Suppressor macrophage treated with lipopolysaccharide for 1 hour (primary cell): ENCODE measurements at regions not wholly inside any gene's neighbourhood (a gene's known extent, or its start where the extent isn't known, plus 50 kb on each side); places are given as distances from the start of the nearest gene placed in this dataset.
"Not testable (repeated sequence)": the region's sequence is repeated elsewhere in the genome, so short reads cannot be mapped to it uniquely, and the experiment has no call there.

ENCODE experiments used
- DNase-seq, 3 donors: peaks; one replicate each; pipeline ENCODE4 v3.0.0-alpha.2; 2020 to 2022

GRCh38 chr11:86861810-86862209 is 61.5 kb downstream of the PRSS23 start:
- DNase-seq: no peak

DNA sequence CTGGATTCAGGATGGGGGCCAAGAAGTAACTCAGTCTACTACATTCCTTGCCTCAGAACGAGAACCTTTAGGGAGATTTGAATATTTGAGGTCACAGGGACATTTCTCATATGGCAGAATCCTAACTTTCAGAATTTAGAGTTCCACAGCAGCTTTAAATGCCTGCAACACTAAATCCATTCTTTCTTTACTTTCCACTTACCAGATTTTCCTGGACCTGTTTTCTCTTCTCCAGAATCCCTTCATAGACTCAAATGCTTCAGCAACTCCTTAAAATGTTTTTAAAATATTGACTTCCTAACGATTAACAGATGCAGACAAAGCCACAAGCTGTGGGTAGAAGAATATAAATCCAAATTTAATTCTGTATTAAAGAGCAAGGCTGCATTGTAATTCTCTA is 63.1 kb downstream of the PRSS23 start:
- no peak for DNase-seq

GRCh38 chr11:86865436-86865835 is 65.1 kb downstream of the PRSS23 start:
- DNase-seq: no peak

- no peak for DNase-seq
These were observed 69.2 kb downstream of the PRSS23 start for GRCh38 chr11:86869531-86869930.

GRCh38 chr11:86869966-86870570 is 69.7 kb downstream of the PRSS23 start:
- DNase-seq: peak; percentile 50 to 73 (median 63)

DNA sequence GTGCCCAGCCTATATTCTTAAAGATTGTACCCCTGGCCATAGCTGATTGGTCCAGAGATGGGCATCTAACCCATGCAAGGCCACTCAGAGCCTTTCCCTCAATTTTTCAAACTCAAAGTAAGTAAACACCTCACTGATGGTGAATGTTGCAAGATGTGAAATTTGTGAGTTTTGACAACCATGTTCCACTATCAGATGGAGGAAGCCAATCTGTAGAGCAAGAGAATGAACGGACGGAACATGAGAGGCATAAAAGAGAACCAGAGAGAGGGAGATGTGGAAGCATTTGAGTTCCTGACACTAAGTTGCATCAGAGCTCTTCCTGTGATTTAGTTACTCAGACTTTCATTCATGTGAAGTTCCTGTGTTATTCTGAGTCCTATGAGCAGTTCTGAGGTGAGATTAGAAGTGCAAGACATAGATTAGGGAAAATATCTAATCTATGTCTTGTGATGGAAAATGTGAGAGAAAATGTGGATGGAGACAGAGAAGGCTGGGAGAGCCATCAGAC is 73.3 kb downstream of the PRSS23 start:
- peak in 1 of 3 donors; percentile 16 for DNase-seq

DNA sequence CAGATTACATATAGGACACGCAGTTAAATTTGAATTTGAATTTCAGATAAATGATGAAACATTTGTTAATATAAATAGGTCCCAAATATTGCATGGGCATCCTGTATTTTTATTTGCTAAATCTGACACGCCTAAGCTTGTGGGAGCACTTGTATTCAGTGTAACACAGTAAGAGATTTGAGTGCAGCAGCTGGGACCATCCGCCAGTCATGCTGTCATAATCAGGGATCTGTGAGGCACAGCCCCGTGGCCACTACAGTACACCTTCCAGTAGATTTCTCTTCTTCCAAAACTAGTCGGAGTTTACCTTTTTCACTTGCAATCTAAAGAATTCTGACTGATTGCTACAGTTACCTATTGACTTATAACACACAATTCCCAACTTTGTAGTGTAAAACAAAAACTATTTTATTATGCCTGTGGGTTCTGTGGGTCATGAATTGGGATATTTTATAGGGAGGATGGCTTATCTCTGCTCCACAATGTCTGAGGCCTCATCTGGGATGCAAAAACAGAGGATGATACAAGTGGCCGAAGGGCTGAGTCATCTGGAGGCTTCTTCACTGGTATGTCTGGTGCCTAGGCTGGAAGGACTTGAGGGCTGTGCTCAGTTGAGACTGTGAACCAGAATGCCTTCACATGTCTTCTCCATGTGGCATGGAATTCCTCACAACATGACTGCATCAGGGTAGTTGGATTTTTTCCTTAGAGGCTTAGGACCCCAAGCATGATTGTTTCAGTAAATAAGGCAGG is 74.1 kb downstream of the PRSS23 start:
- no peak for DNase-seq

DNA sequence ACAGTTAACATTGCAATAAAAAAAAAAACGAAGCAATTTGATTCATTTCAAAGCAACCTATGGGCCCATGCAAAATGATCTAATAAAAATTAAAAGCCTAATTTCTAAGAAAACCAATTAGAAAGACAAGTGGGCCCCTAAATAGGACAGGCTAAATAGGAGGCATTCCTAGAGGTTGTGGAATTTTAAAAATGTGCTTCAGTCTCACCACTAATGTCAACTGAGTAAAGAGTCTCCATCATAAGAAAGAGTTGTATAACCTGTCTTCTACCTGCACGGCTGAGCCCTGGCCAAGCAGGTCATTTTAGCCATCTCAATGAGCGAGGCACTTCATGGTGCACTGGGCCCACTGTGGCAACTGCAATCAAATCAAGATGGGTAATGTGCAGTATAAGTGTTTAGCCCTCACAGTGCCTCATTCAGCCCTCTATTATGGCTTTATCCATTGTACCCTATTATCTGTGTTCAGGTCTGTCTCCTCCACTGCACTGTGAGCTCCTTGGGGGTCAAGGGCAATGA is 76.4 kb downstream of the PRSS23 start:
- no peak for DNase-seq

DNA sequence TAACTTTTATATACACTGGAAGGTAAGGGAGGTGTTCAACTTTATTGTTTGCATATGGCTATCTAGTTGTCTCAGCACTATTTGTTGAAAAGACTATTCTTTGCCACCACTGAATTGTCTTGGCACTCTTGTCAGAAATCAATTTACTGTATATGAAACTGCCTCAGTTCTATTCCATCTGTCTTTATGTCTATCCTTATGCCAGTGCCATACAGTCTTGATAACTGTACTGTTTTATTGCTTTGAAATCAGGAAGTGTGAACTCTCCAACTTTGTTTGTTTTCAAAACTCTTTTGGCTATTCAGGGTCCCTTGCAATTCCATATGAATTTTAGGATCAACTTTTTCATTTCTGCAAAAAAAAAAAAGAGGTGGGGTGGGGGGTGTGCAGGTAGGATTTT is 77.2 kb downstream of the PRSS23 start:
- no peak for DNase-seq

DNA sequence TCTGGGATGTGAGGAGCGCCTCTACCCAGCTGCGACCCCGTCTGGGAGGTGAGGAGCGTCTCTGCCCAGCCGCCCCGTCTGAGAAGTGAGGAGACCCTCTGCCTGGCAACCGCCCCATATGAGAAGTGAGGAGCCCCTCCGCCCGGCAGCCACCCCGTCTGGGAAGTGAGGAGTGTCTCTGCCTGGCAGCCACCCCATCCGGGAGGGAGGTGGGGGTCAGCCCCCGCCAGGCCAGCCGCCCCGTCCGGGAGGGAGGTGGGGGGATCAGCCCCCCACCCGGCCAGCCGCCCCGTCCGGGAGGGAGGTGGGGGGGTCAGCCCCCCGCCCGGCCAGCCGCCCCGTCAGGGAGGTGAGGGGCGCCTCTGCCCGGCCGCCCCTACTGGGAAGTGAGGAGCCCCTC is 76.0 kb downstream of the FZD4 start:
- not testable (repeated sequence) for DNase-seq

GRCh38 chr11:86885311-86885710 is 69.9 kb downstream of the FZD4 start:
- no peak for DNase-seq

DNA sequence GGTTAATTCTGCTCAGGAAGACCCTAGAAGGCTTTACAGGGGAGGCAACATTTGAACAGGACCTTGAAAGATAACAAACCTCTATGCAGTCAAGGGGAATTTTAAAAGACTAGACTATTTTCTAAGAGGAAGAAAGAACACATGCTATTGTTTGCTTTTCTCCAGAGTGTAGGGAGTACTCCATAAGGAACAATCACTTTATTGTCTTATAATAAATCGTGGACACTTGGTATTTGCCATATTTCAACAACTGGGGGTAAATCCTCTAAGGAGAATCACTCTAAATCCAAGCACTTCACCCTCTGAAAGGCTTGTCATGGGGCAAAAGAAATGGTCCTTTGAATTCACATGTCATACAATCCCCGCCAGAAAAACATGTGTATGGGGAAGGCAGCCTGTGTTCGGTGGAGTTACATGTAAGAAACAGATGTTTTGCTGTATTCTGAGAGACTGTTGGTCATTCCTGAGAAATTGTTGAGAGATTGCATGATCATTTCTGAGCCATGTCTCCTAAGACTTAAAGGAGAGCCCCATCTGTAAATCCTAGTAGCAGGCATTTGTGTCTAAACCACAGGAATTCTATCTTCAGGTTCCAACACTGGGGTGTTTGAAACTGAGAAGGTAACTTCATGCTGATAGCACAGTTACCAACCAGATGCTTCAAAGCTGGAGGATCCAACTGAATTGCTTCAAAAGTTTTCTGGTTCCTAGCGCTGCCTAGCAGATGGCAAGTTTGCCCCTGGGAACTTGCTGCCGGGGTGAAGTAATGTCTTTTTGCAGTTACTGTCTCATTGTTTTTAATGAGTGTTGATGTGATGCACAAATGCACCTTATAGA is 66.8 kb downstream of the FZD4 start:
- DNase-seq: no peak

DNA sequence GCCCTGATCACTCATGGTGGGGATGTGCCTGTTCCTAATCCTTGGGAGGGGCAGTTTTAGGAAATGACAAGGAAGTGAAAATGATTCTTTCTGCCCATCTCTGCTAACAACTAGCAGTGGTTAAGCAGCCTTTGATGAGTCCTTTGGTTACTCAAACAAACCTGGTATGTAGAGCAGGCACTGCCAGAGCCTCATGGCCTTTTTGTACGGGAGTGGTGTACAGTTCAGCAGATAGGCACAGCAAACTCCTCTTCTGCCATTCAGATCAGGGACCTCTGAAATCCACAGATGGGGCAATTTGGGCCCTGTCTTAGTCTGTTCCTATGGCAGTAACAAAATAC is 66.2 kb downstream of the FZD4 start:
- no peak for DNase-seq

DNA sequence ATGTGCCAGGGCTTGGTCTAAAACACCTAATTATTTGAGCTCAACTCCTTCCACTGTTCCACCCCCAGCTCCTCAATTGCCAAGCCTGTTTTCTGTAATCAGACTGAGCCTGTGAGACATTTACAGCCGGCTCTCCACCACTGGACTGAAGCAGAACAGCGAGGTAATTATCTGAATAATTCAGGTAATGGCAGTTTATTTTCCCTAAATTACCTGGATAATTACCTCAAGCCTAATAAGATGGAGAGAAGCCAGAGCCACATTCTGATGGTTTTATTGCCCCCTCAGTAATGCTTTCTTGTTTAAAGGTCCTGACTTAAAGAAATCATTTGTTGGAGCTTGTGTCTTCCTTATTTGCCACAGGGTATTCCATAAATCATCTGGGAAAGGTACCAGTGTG is 64.2 kb downstream of the FZD4 start:
- no peak for DNase-seq

- DNase-seq: no peak
These were observed 62.0 kb downstream of the FZD4 start for GRCh38 chr11:86893235-86893634.
